ENCODE measurements at regions not wholly inside any gene's neighbourhood (a gene's known extent, or its start where the extent isn't known, plus 50 kb on each side); places are given as distances from the start of the nearest gene placed in this dataset.
A peak's percentile ranks its signal among the peaks of the same experiment; 100 is the strongest.
"Not testable (repeated sequence)": the region's sequence is repeated elsewhere in the genome, so short reads cannot be mapped to it uniquely, and the experiment has no call there.

DNA sequence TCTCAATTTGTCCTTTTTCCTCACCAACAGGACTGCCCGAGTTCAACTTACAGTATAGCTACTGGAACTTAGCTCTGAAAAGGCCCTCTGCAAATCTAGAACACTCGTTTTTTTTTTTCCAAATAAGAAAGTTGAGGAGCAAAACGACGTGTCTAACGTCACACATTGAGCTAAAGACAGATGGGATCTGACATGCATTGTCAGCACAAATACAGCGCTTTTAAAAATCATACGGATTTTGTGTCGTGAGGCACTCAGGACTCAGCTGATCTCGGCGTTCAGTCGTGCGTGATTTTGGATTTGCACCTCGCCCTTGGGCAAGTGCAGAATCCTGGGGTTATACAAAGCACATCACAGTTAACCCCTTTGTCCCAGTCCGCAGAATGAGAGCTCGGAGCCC is 94.7 kb upstream of the ZNF322 start:
- Mint-ChIP-seq H3K4me3 (peak overlapping the region; percentile 81), H3K36me3 (no peaks in the 10 kb centered on the region), H3K27me3 (ENCODE audit: insufficient read depth, low read depth) (peaks cover 28% of the 10 kb centered on the region), H3K4me1 (peaks cover 14% of the 10 kb centered on the region), H3K9me3 (peaks cover 6% of the 10 kb centered on the region), H3K27ac (no peak overlapping the region)
- Histone ChIP-seq H3F3A (ENCODE audit: low read depth) (no peaks in the 10 kb centered on the region), H4K20me1 (ENCODE audit: low read depth) (no peaks in the 10 kb centered on the region), H3K4me3 (peak overlapping the region; percentile 49), H3K27me3 (peaks cover 50% of the 10 kb centered on the region), H3K79me2 (ENCODE audit: low read depth) (no peaks in the 10 kb centered on the region), H3K27ac (no peak overlapping the region), H3K9me3 (ENCODE audit: low read depth) (no peaks in the 10 kb centered on the region), H3K4me2 (peak overlapping the region; percentile 76), H3K4me1 (no peaks in the 10 kb centered on the region), H3K9ac (no peak overlapping the region), H2AFZ (replicated peaks) (no peak overlapping the region), H3K36me3 (no peaks in the 10 kb centered on the region)
- DNase-seq (ENCODE audit: low spot score): no peak
- TF ChIP-seq EZH2phosphoT487 (IDR thresholded peaks at IDR 0.05): no peak
- TF ChIP-seq, protein P1, sequence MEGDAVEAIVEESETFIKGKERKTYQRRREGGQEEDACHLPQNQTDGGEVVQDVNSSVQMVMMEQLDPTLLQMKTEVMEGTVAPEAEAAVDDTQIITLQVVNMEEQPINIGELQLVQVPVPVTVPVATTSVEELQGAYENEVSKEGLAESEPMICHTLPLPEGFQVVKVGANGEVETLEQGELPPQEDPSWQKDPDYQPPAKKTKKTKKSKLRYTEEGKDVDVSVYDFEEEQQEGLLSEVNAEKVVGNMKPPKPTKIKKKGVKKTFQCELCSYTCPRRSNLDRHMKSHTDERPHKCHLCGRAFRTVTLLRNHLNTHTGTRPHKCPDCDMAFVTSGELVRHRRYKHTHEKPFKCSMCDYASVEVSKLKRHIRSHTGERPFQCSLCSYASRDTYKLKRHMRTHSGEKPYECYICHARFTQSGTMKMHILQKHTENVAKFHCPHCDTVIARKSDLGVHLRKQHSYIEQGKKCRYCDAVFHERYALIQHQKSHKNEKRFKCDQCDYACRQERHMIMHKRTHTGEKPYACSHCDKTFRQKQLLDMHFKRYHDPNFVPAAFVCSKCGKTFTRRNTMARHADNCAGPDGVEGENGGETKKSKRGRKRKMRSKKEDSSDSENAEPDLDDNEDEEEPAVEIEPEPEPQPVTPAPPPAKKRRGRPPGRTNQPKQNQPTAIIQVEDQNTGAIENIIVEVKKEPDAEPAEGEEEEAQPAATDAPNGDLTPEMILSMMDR (IDR thresholded peaks at IDR 0.05): no peak
- no peak for TF ChIP-seq EZH2 (IDR thresholded peaks at IDR 0.05)

DNA sequence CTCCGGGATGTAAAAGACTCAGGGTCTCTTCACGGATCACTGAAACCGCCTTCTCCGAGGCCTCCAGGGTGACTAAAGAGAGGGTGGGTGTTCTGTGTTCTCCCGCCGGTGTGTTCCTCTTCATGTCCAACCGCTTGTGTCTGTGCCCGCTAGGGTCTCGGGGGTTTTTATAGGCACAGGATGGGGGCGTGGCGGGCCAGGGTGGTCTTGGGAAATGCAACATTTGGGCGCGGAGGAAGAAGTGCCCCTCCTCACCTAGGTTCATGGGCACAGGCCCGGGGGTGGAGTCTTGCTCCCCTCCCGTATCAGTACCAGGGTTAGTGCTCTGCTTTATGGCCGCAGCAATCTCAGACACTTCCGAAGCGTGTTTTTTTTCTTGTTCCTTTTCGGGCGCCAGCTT is 95.3 kb upstream of the ZNF322 start:
- H2AFZ ChIP-seq (replicated peaks); H3K9me3 ChIP-seq (ENCODE audit: low read depth); H3K9ac ChIP-seq; H3K27ac Mint-ChIP-seq; DNase-seq (ENCODE audit: low spot score); H3K4me1 ChIP-seq; H4K20me1 ChIP-seq (ENCODE audit: low read depth); H3K36me3 ChIP-seq; H3K79me2 ChIP-seq (ENCODE audit: low read depth); H3F3A ChIP-seq (ENCODE audit: low read depth); H3K27ac ChIP-seq; H3K9me3 Mint-ChIP-seq; H3K36me3 Mint-ChIP-seq: not testable (repeated sequence)
- H3K4me1 Mint-ChIP-seq: peaks cover 14% of the 10 kb centered on the region
- peak overlapping the region; percentile 49 for H3K4me3 ChIP-seq
- peaks cover 48% of the 10 kb centered on the region for H3K27me3 ChIP-seq
- H3K4me3 Mint-ChIP-seq: peak overlapping the region; percentile 81
- H3K4me2 ChIP-seq: peak overlapping the region; percentile 76
- H3K27me3 Mint-ChIP-seq (ENCODE audit: insufficient read depth, low read depth): peaks cover 24% of the 10 kb centered on the region

DNA sequence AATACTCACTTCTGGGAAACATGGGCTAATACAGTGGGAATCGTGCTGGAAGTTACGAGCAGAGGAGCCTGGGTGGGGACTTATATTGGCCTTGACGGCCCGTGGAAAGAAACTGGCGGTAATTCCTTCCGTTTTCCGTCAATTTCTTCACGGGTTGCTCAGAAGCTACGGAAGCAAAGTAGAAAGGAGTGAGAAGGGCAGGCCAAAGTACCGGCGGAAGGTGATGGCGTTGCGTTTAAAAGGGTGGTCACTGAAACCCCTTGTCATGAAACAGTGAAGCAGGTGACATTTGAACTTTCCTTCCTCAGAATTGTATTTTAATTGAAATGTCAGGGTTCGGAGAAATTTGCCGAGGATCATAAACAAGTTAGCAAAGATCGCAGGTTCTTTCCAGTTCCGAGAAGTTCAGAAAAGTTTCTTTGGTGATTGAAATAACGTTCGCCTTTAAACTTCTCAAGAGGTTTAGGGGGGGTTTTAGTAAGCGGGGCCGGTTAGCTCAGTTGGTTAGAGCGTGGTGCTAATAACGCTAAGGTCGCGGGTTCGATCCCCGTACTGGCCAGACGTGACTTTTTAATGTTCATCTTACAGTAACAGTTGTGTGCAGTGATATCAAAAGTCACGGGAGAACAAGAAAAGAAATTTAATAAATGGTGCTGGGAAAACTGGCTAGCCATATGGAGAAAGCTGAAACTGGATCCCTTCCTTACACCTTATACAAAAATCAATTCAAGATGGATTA is 96.7 kb upstream of the ZNF322 start:
- H3K4me1 ChIP-seq; H3K9me3 Mint-ChIP-seq; H3K36me3 ChIP-seq; H2AFZ ChIP-seq (replicated peaks); H3K9me3 ChIP-seq (ENCODE audit: low read depth); H3K27ac ChIP-seq; H3K36me3 Mint-ChIP-seq; H4K20me1 ChIP-seq (ENCODE audit: low read depth); H3K9ac ChIP-seq; H3K79me2 ChIP-seq (ENCODE audit: low read depth); H3F3A ChIP-seq (ENCODE audit: low read depth): not testable (repeated sequence)
- H3K27me3 ChIP-seq: peaks cover 41% of the 10 kb centered on the region
- Mint-ChIP-seq H3K4me3 (peak overlapping the region; percentile 87), H3K4me1 (peaks cover 14% of the 10 kb centered on the region), H3K27ac (peak overlapping the region; percentile 83), H3K27me3 (ENCODE audit: insufficient read depth, low read depth) (peaks cover 25% of the 10 kb centered on the region)
- H3K4me3 ChIP-seq: peak overlapping the region; percentile 53
- peak; percentile 59 for DNase-seq (ENCODE audit: low spot score)
- H3K4me2 ChIP-seq: peak overlapping the region; percentile 71
- TF ChIP-seq EZH2 (IDR thresholded peaks at IDR 0.05): peak; percentile 6

DNA sequence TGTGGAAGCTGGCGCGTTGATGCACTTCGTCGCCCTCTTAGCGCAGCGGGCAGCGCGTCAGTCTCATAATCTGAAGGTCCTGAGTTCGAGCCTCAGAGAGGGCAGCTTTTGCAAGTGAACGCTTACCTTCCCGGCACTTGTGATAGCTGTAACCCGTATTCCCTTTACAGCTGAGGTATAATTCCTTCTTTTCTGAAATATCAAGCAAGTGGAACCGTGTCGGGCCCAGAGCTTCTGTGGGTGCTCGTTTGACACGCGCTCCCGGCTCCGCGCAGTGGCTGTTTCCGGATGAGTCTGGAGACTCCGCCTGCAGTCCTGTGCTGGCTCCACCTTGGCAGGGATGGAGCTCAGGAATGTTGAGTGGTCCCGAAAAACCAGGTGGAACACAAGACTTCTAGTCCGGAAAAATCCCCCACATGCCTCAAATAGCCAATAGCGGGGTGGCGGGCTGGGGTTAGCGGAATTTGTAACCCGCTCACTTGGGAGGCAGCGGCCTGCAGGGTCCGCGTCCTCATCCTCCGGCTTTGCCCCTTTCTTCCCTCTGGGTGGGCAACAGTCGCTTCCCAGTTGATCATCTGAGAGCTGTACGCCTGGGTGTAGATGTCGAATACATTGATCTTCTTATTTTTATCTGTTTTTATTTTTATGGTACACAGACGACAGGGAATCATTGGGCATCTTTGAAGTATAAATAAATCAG is 106.8 kb upstream of the ZNF322 start:
- H3K4me2 ChIP-seq; H3K4me1 Mint-ChIP-seq; H3K27ac ChIP-seq; H3K79me2 ChIP-seq (ENCODE audit: low read depth); DNase-seq (ENCODE audit: low spot score); H3K36me3 ChIP-seq; H3K27me3 ChIP-seq; H3K9me3 ChIP-seq (ENCODE audit: low read depth); H3K36me3 Mint-ChIP-seq; H3K9me3 Mint-ChIP-seq; H2AFZ ChIP-seq (replicated peaks); H3K4me3 Mint-ChIP-seq; H3F3A ChIP-seq (ENCODE audit: low read depth); H3K9ac ChIP-seq; H4K20me1 ChIP-seq (ENCODE audit: low read depth); H3K27ac Mint-ChIP-seq; H3K4me3 ChIP-seq; H3K27me3 Mint-ChIP-seq (ENCODE audit: insufficient read depth, low read depth); H3K4me1 ChIP-seq: not testable (repeated sequence)

DNA sequence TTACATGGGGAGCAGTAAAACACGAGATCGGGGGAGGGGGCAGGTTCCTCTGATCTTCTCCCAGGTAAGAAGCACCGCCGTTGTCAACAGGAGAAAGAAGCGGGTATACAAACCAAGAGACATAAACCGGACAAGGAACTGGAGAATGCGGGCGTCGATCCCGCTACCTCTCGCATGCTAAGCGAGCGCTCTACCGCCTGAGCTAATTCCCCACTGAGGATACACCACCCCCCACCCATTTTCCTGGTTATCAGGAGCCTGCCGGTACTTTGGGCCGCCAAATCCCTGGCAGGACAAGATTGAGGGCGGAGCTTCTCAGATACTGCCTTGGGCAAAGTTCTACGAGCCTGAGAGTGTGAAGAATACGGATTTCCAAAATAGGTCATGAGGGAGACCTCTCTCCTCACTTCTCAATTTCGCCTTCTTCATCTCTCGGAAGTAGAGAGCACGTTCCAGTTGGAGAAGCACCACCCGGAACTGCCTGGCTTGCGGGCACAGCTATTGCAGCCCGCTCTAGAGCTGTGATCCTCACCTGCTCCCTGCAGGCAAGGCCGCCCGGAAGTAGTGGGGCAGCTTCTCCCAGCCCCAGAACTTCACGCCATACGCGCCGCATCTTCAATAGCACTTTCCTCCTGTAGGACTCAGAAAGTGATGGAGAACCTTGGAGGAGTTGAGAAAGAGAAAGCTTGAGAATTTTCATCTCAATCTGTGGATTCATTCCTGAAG is 111.6 kb upstream of the ZNF322 start:
- not testable (repeated sequence) for H3K36me3 ChIP-seq; H3K4me3 Mint-ChIP-seq; H3K27me3 Mint-ChIP-seq (ENCODE audit: insufficient read depth, low read depth); H3K4me3 ChIP-seq; H3K4me2 ChIP-seq; H3K27me3 ChIP-seq; H3K9ac ChIP-seq; H2AFZ ChIP-seq (replicated peaks); H3K4me1 ChIP-seq; H3K9me3 ChIP-seq (ENCODE audit: low read depth); H3K36me3 Mint-ChIP-seq; H3K27ac Mint-ChIP-seq; H3K79me2 ChIP-seq (ENCODE audit: low read depth); H3K4me1 Mint-ChIP-seq; H3K27ac ChIP-seq; H4K20me1 ChIP-seq (ENCODE audit: low read depth); DNase-seq (ENCODE audit: low spot score); H3F3A ChIP-seq (ENCODE audit: low read depth); H3K9me3 Mint-ChIP-seq

DNA sequence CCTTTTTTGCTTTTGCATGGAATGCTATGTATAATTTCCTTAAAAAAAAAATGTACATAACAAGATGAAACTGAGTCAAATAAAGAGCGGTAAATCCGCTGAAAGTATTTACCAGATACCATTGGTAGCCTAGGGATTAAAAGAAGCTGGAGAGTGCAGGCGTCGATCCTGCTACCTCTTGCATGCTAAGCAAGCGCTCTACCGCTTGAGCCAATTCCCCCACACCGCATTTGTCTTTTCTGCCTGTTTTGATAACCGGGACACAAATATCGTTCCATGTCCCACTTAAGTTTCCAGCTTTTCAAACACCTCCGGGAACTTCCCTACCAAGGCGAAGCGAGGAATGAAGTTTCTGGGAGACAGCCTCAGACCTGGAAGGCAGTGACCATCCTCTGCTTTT is 113.9 kb upstream of the ZNF322 start:
- not testable (repeated sequence) for H2AFZ ChIP-seq (replicated peaks); H3K4me2 ChIP-seq; H3K27ac ChIP-seq; DNase-seq (ENCODE audit: low spot score); H3K4me3 Mint-ChIP-seq; H3K4me1 Mint-ChIP-seq; H3K27me3 Mint-ChIP-seq (ENCODE audit: insufficient read depth, low read depth); H3F3A ChIP-seq (ENCODE audit: low read depth); H3K9me3 ChIP-seq (ENCODE audit: low read depth); H3K36me3 ChIP-seq; H3K4me3 ChIP-seq; H3K27me3 ChIP-seq; H3K79me2 ChIP-seq (ENCODE audit: low read depth); H3K27ac Mint-ChIP-seq; H3K36me3 Mint-ChIP-seq; H4K20me1 ChIP-seq (ENCODE audit: low read depth); H3K4me1 ChIP-seq; H3K9me3 Mint-ChIP-seq; H3K9ac ChIP-seq

DNA sequence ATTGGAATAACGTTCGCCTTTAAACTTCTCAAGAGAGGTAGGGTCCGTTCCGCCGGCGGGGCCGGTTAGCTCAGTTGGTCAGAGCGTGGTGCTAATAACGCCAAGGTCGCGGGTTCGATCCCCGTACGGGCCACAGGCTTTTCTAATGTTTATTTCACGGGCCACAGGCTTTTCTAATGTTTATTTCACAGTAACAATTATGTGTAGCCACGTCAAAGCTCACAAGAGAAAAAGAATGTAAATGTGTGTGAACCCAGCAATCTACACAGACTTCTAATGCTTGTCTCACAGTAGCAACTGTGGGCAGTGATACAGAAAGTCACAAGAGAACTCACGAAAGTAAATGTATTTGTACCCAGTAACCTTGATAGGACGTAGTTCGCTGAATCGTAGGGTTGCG is 121.0 kb upstream of the ZNF322 start:
- not testable (repeated sequence) for H3K79me2 ChIP-seq (ENCODE audit: low read depth); H3K9ac ChIP-seq; H3K4me2 ChIP-seq; H3K36me3 ChIP-seq; DNase-seq (ENCODE audit: low spot score); H3K27ac Mint-ChIP-seq; H3K36me3 Mint-ChIP-seq; H4K20me1 ChIP-seq (ENCODE audit: low read depth); H3K4me1 Mint-ChIP-seq; H2AFZ ChIP-seq (replicated peaks); H3K27ac ChIP-seq; H3K27me3 Mint-ChIP-seq (ENCODE audit: insufficient read depth, low read depth); H3K9me3 ChIP-seq (ENCODE audit: low read depth); H3K4me3 ChIP-seq; H3K9me3 Mint-ChIP-seq; H3K4me1 ChIP-seq; H3K4me3 Mint-ChIP-seq; H3F3A ChIP-seq (ENCODE audit: low read depth); H3K27me3 ChIP-seq

Data from neural progenitor cell (in vitro differentiated cells).